Stimulated activated naive CD4-positive, alpha-beta T cell (primary cell): ENCODE measurements at regions not wholly inside any gene's neighbourhood (a gene's known extent, or its start where the extent isn't known, plus 50 kb on each side); places are given as distances from the start of the nearest gene placed in this dataset.

Experiments used
- DNase-seq, 6 experiments: peaks; one replicate each; lab custom pipeline; 2025; lab: John Stamatoyannopoulos, UW

DNA sequence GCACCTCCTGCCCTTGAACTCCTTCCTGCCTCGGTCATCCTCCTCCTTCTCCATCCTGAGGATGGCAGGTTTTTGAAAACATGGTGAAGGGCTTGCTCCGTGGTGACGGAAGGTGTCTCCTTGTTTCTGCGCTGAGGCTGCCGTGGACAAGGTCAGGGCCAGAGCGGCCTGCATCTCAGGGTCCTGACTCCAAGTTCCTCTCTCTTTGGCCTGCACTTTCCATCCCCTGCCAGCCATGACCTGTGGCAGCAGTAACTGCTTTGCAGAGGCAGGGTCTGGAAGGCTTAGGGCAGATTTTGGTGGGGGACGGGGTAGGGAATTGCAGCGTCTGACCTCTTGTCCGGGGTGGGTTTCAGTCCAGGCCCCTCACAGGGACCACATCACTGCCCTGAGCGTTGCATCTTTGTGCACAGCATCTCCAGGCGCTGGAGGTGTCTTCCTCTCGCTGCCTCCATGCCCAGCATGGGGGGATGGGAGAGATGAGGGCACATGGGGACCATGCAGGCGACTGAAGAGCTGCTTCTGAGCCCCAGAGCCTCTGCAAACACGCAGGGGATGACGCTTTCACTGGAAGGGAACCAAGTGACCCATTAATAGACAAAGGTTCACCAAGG, 216.8 kb downstream of the TEX29 start:
- no peak for DNase-seq

DNA sequence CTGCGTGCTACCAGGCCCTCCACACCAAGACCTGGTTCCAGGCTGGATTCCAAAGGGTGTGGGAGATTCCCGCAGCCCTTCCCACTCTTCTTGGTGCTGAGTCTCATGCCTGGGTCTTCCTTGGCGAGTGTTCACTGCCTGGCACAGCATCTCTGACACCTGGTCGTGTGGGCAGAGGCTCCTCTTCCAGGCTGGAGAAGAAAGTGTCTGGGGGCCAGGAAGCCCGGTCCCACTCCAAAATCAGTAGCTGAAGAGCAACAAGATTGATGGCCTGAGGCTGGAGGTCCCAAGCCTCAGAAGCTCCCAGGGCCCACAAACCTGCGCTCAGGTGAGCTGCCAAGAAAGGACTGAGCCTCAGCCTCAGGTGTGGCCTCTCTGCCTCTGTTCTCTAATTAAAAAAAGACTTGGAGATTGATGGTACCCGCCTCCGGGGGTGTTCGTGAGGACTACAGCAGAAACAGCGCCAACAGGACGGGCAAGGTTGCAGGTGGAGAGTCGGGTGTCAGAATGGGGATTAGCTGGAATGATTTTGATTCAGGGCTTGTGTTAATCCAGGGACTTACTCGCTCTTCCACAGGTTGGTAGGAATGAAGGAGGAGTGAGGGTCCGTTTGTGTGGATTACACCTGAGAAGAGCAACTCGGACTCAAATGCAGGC, 217.5 kb downstream of the TEX29 start:
- no peak for DNase-seq

DNA sequence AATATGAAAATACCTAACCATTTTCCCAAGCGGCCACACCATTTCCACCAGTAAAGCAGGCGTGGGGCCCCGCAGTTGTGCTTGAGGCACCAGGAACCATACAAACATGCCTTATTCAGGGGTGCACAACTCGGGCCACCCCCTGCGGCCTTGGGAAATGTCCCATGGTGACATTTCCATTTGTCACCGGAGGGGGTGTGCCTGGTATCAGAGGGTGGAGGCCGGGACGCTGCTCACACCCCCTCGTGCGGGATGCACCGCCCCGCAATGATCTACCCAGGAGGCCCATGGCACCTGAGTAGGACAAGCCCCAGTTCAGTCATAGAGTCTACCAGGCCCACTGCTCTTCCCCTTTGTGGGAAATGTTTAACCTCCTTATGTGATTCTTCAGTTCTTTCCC, 218.8 kb downstream of the TEX29 start:
- DNase-seq, result no peak

DNA sequence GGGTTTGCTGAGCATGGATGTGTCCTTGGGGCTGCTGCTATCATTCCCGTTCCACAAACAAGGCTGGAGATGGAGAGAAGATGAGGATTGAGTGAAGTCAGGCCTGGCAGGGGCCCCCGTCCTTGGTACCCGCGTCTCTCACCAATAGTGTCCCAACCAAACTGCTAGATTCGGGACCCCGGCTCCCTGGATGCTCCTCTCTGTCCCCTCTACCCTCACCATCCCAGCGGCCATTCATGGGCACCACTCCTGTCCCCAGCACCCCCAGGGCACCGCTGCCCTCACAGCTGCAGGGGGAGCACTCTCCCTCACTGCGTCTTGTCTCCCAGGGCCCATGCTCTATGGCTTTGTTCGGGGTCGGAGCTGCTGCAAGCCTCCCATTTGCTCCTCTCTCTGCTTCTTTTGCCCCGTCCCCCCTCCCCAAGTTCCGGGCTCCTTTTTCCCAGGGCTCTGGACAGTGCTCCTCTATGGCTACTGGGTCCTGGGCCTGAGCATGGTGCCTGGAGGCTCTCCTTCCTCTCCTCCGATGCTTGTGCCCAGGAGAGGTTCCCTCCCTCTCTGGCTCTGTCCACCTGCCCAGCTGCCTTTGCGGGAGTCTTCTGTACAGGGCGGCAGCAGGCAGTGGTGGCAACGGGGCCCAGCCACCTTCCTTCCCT, 219.5 kb downstream of the TEX29 start:
- DNase-seq, result no peak

DNA sequence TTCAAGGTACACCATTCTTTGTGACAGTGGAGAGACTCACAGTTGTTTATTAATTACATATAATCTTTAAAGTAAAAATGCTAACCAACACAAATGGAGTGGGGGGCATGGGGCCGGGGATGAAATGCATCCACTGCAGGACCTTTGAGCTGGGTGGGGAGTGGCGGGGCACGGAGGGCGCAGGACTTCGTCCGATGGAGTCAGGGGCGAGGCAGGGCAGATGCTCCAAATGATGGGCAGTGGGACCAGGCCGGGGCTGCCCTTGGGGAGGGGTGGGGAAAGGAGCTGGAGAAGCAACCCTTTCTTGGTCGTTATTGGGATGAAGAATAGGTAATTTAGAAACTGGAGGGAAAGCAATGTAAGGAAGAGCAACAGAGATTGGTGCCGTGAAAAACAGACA, 220.0 kb downstream of the TEX29 start:
- DNase-seq, result no peak

DNA sequence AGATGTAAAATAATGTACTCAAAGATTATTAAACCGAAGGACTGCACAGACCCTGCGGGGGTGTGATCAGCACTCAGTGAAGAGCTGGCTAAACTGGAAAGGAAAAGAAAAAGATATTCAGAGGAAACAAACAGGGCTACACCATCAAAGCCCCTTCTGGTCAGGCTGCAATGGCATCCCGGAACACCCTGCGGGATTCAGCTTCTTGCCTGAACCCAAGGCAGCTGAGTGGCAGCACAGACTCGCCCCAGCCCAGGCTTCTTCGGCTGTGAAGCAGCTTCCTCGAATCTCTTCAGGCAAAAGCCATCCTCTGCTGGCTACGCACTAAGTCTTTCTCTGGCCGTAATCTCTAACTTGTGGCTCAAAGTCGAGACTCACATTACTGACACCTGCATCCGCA, 220.9 kb downstream of the TEX29 start:
- DNase-seq, result no peak

DNA sequence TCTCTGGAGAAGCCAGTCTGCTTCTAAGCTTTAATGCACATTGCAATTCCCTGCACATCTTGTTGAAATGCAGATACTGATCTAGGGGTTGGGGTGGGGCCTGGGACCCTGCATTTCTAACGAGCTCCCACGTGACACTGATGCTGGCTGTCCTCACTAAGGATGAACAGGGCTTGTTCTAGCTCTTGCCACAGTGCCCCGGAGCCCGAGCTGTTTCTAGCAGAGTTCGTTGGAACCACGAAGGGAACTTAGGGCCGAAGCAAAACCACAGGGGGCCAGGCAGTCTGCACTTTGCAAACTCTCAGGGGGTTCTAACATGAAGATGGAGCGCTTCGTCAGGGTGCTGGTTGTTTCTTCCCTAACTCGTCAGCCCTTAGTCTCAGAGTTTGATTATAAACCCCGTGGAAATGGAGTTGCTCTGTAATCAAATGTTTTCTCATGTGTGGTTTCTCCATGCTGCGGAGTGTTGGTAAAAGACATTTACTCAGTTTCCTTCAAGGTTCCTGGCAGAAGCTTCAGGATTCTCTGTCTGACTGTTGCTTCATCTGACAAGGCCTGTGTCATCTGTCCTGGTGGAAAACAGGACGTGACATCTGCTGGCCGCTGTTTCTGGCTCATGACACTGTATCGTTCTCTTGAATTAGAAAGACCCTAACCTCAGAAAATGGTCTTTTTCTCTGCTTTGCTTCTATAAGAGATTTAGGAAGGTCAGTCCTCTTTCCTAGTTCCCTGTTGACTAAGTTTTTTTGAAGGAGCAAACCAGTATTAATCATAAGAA, 221.5 kb downstream of the TEX29 start:
- DNase-seq, result no peak

DNA sequence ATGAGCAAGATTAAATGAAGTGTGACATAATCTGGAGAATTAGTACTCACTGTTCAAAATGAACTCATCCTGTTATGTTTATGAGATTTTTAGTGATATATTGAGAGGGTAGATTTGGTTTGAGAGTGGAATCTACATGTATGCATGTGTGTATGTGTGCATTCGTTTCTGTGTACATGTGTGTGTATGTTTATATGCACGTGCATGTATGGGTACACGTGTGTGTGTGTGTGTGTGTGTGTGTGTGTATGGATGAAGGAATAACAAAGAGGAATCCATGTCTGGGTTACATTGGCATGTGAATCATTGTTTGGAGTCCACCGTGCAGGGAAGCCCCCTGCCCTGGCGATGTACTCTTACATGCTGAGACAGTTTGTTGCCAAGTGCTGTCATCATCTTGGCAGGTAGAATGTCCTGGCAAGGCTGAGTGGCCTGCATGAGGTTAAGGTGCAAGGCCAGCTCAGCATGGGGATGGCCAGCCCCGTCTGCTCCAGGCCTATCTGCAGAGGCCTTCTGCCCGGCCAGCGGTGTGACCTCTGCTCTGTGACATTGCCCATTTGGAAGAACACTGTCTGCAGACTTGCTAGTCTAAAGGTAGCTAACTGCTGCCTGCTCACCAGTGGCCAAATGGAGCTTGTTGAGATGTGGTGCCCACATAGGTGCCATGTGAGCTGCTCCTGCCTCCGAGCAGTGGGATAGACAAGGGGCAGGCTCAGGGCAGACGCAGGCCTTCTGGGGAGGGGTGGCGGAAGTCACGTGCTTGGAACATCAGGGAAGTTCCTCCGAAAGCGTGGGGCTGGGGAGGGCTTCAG, 222.3 kb downstream of the TEX29 start:
- DNase-seq, result no peak

DNA sequence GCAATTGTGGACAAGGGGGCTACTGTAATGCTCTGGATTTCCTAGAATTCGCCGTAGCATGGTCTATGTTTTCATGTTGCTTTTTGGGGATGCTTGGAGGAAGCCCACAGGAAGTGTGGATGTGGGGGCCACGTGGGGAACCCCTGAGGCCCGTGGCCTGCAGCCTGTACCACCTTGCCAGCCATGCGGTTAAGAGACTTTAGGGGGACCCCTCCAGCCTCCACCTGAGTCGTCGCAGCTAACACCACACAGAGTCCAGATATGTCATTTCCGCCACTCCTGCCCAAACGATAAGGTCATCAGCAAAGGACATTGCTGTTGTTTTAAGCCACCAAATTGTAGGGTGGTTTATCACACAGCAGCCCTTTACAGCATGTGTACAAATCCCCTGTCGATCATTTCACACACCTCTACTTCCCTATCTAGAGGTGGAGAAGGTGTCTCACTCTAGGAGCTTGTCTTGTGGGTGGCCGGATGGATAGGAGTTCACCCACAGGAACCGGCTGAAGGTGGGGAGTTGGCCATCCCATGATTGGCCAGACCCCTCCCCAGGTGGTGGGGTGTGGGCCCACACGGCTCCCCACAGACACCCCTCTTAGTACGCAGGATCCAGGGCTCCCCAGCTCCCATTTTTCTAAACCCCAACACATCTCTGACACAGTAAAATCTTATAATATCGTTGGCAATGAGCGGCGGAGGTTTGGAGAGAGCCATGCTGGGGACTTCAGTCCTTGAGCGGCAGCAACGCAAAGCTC, 226.7 kb downstream of the TEX29 start:
- no peak for DNase-seq

DNA sequence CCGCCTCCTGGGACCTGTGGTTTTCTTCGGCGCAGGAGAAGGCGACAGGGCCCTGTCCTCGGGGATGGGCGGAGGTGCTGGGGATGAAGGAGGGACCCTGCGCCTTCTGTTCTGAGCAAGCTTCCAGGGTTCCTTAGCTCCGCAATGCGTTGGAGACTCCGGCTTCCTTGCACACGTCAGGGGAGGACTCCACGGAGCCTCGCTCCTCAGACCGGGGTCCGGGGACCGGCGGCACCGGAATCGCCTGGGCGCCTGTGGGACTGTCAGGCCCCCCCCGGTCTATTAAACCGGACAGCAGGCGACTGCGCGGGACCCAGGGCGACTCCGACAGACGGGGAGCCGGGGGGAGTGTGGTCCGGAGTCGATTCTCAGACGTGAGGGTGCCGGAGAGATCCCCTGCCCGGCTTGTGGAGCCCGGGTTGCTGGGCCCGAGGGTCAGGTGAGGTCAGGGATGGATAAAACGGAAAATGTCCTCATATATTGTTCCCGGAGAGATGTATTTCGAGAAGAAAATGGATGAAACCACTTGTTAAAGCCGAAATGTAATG, 227.4 kb downstream of the TEX29 start:
- DNase-seq, result no peak

DNA sequence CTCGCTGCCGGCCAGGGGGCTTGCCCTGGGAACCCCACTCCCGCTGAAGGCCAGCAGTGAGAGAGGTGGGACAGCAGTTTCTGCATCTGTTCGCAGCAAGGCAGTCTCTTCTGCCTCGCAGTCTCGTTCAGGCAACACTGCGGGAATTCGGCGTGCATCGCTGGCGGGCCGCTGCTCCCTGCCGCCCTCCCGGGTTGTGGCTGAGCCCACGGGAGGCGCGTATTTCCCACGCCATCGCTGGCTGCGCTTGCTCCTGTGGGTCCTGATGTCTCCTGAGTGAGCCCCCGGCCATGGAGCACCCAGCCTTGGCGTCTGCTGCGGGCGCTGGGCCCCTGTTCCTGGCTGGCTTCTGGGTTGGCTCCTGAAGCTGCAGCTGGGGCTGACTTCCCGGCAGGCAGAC, 227.9 kb downstream of the TEX29 start:
- DNase-seq, result no peak

DNA sequence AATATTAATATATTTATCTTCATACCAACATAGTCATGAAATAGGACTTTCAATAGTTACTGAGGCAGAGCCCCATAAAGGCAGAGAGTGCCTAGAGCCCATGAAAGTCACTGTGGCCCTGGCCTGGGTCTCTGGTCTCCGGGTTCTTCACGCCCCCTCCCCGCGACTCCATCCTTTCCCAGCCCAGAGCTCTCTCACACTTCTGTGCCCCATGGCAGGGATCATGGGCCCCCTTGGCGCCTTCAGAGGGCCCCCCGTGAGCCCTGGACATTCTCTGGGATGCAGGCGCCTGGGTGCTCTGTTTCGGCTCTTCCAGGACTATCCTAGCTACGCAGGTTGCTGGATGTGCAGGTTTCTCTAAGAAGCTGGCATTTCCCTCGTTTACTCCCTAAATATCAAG, 228.4 kb downstream of the TEX29 start:
- DNase-seq, result no peak

DNA sequence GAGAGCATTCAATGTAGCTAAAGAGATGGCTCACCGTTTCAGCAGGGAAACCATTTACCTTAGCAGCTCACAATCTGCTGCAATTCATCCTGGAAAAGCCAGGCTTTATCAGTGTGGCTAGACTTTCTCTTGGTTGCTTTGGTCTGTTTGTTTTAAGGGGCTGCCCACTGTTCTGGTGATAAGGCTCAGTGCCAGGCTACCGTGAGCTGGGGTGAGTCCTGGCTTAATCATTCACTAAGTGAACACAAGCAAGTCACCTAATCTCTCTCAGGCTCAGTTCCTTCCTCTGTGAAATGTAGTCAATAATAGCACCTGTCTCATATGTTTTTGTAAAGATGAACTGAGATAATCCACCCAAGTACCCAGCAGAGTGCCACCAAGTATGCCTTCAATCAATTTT, 229.0 kb downstream of the TEX29 start:
- no peak for DNase-seq

DNA sequence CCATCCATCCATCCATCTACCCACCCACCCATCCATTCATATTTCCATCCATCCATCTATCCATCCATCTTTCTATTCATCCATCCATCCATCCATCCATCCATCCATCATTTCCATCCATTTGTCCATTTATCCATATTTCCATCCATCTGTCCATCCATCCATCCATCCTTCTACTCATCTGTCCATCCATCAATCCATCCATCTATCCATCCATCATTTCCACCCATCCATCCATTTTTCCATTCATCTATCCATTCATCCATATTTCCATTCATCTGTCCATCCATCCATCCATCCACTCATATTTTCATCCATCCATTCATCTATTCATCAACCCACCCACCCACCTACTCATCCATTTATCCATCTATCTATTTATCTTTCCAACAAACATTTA, 229.6 kb downstream of the TEX29 start:
- no peak for DNase-seq

DNA sequence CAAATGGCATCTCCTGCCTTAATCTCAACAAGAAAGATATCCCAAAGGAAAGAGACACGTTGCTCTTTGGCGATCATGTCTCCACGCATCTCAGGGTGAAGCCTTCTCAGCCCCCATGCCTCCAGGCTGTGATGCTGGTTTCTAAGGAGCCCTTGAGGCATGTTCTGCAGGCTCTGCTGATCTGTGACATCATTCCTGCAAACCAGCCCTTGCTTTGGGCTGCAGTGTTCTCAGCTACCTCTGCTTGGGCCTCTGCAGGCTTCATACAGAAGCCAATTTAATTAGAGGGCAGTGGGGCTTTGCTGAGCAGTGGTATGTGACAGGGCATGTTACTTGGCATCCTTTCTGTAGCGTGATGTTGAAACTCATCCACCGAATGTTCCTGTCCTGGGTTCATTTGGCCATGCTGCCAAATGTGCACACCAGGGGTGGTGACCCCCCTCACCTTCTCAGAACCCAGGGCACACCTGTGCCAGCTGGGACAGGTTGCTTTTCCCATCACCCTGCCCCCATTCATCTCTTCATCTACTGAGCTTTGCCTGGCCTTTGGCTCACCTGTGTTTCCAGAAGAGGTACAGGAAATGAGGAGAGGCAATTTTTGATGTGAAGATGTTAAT, 230.9 kb downstream of the TEX29 start:
- DNase-seq, result no peak

DNA sequence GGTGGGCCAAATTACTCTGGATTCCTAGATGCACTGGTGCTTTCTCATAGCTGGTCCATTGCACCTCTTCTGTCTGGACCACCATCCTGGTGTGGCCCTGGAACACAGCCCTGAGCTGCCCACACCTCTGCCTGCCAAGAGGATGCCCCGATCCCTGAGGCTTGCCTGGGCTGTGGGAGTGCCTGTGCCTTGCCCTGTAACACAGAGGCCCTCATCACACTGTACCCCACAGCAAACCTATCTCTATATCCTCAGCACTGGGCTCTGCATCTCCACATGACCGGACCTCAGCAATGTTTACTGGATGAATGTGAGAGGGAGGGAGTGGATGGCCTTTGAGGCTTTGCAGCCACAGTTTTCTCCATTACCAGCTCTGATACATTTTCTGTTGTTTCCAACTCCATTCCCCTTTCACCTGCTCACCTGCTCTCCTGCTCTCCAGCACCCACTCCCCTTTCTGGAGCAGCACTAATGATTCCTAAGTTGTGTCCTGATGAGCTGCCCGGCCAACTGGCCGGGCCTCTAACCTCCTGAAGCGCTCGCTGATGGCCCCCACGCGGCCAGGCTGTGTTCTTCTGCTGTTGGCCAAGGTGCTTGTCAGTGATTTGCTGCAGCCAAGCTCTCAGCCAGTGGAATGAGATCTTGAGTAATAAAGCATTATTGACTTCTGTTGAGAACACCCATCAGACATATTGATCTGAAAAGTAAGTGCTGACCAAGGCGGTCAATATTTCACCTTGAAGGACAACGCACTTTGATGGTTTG, 232.6 kb downstream of the TEX29 start:
- DNase-seq, result no peak

DNA sequence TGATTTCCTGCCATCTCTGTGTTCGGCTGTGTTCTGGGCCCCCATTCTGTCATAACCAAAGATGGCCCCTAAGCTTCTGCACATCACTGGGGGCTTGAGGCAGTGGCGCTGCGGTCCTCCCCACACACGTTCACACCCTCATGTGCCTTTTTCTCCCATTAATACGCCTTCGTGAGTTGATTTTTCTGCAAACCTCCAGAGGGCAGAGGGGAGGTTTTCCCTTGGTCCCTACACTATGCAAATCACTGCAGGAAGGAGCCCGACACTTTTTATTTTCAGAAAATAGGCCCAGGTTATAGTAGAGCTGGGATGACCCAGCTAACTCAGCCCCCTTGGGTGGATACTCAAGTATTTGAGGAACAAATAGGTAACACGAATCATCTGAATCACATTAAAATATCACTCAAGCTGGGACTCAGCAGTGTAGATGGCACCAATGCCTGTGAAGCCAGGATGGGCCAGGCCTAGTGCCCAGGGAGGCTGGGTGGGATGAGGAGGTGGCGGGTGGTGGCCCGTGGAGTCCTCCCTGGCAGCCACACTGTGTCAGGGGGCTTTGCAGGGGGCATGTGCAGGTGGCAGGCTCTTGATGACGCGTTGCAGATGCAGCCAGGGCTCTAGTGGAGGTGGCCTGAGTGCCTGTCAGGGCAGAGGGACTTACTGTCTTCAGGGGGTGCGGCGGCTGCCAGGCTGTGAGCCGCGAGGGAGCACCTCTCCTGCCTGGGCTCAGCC, 234.3 kb downstream of the TEX29 start:
- no peak for DNase-seq

DNA sequence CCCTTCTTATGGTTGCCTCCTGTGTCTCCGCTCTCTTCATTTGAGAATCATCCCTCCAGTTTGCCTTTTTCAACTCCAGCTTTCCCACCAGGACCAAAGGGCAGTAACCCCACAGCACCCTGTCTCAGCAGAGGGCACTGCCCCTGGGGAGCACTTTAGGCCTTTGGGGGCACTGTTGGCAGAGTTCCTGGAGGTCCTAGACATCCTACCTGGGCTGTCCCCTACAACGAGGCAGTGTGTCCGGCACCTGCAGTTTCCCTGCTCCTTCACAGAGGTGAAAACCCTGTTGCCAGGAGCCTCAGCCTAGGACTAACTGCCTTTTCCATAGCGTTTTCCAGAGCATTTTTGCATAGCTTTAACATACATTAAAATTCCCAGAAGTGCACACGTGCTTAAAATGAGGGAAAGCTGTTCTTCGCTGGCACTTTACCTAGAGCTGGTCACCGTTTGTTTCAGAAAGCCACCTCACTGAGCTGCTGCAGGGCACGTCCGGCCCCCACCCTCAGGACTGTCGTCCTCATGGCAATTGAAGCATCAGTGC, 234.9 kb downstream of the TEX29 start:
- DNase-seq, result no peak

DNA sequence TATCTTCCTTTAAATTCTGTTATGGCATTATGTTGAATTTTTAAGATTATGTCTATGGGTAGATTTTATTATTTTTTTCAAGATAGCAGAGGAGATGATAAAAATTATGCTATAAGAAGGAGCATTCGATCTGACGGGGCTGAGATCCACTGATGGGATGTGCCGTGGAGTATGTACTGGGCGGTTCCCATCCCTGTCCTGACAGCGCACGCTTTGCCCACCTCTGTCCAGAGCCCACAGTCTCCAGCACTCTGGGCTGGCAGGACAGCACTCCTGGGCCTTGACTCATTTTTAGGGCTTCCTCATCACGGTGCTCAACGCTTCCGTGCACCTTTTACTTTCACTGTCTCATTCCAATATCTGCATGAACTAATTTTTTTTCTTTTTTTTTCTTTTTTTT, 235.5 kb downstream of the TEX29 start:
- no peak for DNase-seq
